GM12878 (cell line): ENCODE measurements at regions not wholly inside any gene's neighbourhood (a gene's known extent, or its start where the extent isn't known, plus 50 kb on each side); places are given as distances from the start of the nearest gene placed in this dataset.

Source experiments
- BRCA1 ChIP-seq: IDR thresholded peaks from 2 replicates; pipeline ENCODE4 v1.6.1; 2011; ENCODE audit warnings: low read depth, low read length, improper control_type of control experiment
- GABPA ChIP-seq: IDR thresholded peaks from 2 replicates; pipeline ENCODE4 v1.6.1; 2014; ENCODE audit warnings: antibody characterized with exemption, low read depth, mild to moderate bottlenecking, inconsistent platforms
- GATAD2B ChIP-seq: fragments of 450-650 bp; conservative IDR thresholded peaks from 2 replicates; pipeline ENCODE4 v1.6.1; 2017; ENCODE audit warnings: low read depth, mild to moderate bottlenecking, moderate library complexity
- MEF2B ChIP-seq: fragments of 450-650 bp; IDR thresholded peaks from 2 replicates; pipeline ENCODE4 v1.6.1; 2018; ENCODE audit warnings: mild to moderate bottlenecking, moderate library complexity; ENCODE audit not compliant: partially characterized antibody, poor library complexity, severe bottlenecking
- NR2C1 ChIP-seq: fragments of 450-650 bp; IDR thresholded peaks from 2 replicates; pipeline ENCODE4 v1.6.1; 2017; ENCODE audit warnings: antibody characterized with exemption, mild to moderate bottlenecking, moderate library complexity
- POU2F2 ChIP-seq: IDR thresholded peaks from 3 replicates; pipeline ENCODE4 v1.6.1; 2011; ENCODE audit warnings: low read depth, mild to moderate bottlenecking, low read length, borderline replicate concordance
- RAD21 ChIP-seq: IDR thresholded peaks from 2 replicates; pipeline ENCODE4 v1.6.1; 2011; ENCODE audit warnings: mild to moderate bottlenecking, low read depth, low read length, moderate library complexity; ENCODE audit not compliant: insufficient read depth
- RAD51 ChIP-seq: fragments of 450-650 bp; IDR thresholded peaks from 2 replicates; pipeline ENCODE4 v1.6.1; 2016; ENCODE audit warnings: moderate library complexity, mild to moderate bottlenecking, inconsistent platforms
- SMAD1 ChIP-seq: fragments of 450-650 bp; IDR thresholded peaks from 2 replicates; pipeline ENCODE4 v1.6.1; 2018; ENCODE audit warnings: mild to moderate bottlenecking, low read depth; ENCODE audit not compliant: partially characterized antibody
- SREBF2 ChIP-seq: IDR thresholded peaks from 2 replicates; pipeline ENCODE4 v1.6.1; 2012; ENCODE audit warnings: mild to moderate bottlenecking, low read length
- SUPT20H ChIP-seq: IDR thresholded peaks from 2 replicates; pipeline ENCODE4 v1.6.1; 2011; ENCODE audit warnings: low read depth, mild to moderate bottlenecking, low read length, moderate library complexity, borderline replicate concordance; ENCODE audit not compliant: control insufficient read depth
- TCF7 ChIP-seq: IDR thresholded peaks from 2 replicates; pipeline ENCODE4 v1.6.1; 2014; ENCODE audit warnings: antibody characterized with exemption, borderline replicate concordance
- WRNIP1 ChIP-seq: IDR thresholded peaks from 2 replicates; pipeline ENCODE4 v1.6.1; 2011; ENCODE audit warnings: low read depth, low read length, improper control_type of control experiment, borderline replicate concordance
- TF ChIP-seq, protein P1 (sequence below): fragments of 450-650 bp; IDR thresholded peaks from 2 replicates; pipeline ENCODE4 v1.6.1; 2016; ENCODE audit warnings: mild to moderate bottlenecking, moderate library complexity, borderline replicate concordance
- TF ChIP-seq, protein P2 (sequence below): fragments of 450-650 bp; IDR thresholded peaks from 2 replicates; pipeline ENCODE4 v1.6.1; 2017; ENCODE audit warnings: mild to moderate bottlenecking, low read depth, inconsistent platforms; ENCODE audit not compliant: poor library complexity, severe bottlenecking
- TF ChIP-seq, protein P3 (sequence below): IDR thresholded peaks from 2 replicates; pipeline ENCODE4 v1.6.1; 2012; ENCODE audit warnings: improper control_type of control experiment, low read depth, low read length; ENCODE audit not compliant: insufficient replicate concordance
- TF ChIP-seq, protein P4 (sequence below): IDR thresholded peaks from 2 replicates; pipeline ENCODE4 v1.6.1; 2011; ENCODE audit warnings: low read depth, low read length, improper control_type of control experiment, borderline replicate concordance

DNA sequence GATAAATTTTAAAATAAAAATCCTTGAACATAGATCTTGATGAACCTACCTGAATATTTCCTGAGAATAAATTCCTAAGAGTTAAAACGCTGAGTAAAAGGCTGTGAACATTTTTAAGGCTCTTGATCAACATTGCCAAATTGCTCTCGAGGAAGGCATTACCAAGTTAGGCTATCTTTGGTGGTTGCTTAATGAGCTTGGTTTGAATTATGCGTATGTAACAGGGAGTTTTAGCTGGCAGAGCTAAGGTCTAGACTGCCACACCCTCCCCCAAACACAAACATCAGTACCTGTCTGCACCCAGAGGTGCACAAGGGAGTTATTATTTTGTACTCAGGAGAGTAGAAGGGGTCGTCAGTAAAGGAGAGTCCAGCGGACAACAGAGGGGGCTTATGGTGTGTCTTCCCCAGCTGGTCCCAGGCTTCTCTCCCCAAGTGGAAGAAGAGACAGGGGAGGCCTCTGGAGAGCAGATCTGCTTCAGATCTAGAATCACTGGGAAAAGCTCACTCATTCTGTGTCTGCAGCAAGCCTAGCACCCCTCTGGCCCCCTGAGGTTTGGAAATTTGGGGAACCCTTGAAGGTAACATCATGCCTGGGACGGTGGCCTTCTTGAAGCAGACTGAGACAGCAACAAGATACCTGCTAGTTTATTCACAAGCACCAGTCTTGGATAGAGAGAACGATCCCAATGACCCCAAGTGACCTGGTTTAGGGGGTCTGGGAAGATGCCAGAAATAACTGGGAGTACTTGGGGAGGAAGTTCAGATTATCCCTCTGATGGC is 197.2 kb upstream of the ID2 start (continued):
- peak; percentile 35 for TF ChIP-seq MEF2B
- no peak for TF ChIP-seq GATAD2B
- no peak for TF ChIP-seq WRNIP1
- TF ChIP-seq, protein P1, sequence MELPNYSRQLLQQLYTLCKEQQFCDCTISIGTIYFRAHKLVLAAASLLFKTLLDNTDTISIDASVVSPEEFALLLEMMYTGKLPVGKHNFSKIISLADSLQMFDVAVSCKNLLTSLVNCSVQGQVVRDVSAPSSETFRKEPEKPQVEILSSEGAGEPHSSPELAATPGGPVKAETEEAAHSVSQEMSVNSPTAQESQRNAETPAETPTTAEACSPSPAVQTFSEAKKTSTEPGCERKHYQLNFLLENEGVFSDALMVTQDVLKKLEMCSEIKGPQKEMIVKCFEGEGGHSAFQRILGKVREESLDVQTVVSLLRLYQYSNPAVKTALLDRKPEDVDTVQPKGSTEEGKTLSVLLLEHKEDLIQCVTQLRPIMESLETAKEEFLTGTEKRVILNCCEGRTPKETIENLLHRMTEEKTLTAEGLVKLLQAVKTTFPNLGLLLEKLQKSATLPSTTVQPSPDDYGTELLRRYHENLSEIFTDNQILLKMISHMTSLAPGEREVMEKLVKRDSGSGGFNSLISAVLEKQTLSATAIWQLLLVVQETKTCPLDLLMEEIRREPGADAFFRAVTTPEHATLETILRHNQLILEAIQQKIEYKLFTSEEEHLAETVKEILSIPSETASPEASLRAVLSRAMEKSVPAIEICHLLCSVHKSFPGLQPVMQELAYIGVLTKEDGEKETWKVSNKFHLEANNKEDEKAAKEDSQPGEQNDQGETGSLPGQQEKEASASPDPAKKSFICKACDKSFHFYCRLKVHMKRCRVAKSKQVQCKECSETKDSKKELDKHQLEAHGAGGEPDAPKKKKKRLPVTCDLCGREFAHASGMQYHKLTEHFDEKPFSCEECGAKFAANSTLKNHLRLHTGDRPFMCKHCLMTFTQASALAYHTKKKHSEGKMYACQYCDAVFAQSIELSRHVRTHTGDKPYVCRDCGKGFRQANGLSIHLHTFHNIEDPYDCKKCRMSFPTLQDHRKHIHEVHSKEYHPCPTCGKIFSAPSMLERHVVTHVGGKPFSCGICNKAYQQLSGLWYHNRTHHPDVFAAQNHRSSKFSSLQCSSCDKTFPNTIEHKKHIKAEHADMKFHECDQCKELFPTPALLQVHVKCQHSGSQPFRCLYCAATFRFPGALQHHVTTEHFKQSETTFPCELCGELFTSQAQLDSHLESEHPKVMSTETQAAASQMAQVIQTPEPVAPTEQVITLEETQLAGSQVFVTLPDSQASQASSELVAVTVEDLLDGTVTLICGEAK, result no peak
- no peak for TF ChIP-seq RAD51
- TF ChIP-seq, protein P2, sequence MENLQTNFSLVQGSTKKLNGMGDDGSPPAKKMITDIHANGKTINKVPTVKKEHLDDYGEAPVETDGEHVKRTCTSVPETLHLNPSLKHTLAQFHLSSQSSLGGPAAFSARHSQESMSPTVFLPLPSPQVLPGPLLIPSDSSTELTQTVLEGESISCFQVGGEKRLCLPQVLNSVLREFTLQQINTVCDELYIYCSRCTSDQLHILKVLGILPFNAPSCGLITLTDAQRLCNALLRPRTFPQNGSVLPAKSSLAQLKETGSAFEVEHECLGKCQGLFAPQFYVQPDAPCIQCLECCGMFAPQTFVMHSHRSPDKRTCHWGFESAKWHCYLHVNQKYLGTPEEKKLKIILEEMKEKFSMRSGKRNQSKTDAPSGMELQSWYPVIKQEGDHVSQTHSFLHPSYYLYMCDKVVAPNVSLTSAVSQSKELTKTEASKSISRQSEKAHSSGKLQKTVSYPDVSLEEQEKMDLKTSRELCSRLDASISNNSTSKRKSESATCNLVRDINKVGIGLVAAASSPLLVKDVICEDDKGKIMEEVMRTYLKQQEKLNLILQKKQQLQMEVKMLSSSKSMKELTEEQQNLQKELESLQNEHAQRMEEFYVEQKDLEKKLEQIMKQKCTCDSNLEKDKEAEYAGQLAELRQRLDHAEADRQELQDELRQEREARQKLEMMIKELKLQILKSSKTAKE, result peak; percentile 63
- TF ChIP-seq GABPA, result no peak
- TF ChIP-seq SREBF2, result no peak
- TF ChIP-seq TCF7, result no peak
- no peak for TF ChIP-seq NR2C1
- peak; percentile 49 for TF ChIP-seq SMAD1
- TF ChIP-seq, protein P3, sequence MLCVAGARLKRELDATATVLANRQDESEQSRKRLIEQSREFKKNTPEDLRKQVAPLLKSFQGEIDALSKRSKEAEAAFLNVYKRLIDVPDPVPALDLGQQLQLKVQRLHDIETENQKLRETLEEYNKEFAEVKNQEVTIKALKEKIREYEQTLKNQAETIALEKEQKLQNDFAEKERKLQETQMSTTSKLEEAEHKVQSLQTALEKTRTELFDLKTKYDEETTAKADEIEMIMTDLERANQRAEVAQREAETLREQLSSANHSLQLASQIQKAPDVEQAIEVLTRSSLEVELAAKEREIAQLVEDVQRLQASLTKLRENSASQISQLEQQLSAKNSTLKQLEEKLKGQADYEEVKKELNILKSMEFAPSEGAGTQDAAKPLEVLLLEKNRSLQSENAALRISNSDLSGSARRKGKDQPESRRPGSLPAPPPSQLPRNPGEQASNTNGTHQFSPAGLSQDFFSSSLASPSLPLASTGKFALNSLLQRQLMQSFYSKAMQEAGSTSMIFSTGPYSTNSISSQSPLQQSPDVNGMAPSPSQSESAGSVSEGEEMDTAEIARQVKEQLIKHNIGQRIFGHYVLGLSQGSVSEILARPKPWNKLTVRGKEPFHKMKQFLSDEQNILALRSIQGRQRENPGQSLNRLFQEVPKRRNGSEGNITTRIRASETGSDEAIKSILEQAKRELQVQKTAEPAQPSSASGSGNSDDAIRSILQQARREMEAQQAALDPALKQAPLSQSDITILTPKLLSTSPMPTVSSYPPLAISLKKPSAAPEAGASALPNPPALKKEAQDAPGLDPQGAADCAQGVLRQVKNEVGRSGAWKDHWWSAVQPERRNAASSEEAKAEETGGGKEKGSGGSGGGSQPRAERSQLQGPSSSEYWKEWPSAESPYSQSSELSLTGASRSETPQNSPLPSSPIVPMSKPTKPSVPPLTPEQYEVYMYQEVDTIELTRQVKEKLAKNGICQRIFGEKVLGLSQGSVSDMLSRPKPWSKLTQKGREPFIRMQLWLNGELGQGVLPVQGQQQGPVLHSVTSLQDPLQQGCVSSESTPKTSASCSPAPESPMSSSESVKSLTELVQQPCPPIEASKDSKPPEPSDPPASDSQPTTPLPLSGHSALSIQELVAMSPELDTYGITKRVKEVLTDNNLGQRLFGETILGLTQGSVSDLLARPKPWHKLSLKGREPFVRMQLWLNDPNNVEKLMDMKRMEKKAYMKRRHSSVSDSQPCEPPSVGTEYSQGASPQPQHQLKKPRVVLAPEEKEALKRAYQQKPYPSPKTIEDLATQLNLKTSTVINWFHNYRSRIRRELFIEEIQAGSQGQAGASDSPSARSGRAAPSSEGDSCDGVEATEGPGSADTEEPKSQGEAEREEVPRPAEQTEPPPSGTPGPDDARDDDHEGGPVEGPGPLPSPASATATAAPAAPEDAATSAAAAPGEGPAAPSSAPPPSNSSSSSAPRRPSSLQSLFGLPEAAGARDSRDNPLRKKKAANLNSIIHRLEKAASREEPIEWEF, result no peak
- TF ChIP-seq, protein P4, sequence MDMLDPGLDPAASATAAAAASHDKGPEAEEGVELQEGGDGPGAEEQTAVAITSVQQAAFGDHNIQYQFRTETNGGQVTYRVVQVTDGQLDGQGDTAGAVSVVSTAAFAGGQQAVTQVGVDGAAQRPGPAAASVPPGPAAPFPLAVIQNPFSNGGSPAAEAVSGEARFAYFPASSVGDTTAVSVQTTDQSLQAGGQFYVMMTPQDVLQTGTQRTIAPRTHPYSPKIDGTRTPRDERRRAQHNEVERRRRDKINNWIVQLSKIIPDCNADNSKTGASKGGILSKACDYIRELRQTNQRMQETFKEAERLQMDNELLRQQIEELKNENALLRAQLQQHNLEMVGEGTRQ, result no peak
- no peak for TF ChIP-seq BRCA1
- TF ChIP-seq SUPT20H, result no peak
- no peak for TF ChIP-seq POU2F2
- TF ChIP-seq RAD21, result no peak
